ENCODE measurements at regions not wholly inside any gene's neighbourhood (a gene's known extent, or its start where the extent isn't known, plus 50 kb on each side); places are given as distances from the start of the nearest gene placed in this dataset.

DNA sequence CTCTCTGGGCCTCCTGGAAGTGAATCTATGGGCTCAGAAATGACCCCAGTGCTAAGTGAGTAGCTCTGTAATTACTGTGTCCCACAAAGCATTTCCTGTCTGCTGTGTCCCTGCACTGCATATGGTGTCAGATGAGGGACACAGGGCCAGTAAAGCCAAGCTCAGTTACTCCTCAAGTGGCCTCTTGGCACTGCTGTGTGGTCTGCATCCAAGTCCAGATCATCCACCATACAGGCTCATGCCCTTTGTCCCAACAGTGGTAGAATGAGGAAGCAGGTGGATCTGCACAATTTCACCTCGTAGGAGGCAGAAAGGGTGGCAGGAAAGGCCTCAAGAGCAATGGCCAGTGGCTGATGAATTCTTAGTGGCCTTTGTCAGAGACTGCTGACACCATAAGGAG, 146.8 kb downstream of the SOX9 start:
- Histone ChIP-seq H3K9me3 (ENCODE audit: control insufficient read depth in 4 of 4, insufficient read depth in 3 of 4, low read length in 3 of 4) (peaks cover 0 to 2% (median 0%) of the 10 kb centered on the region in 4 donors), H3K27me3 (ENCODE audit: control insufficient read depth in 3 of 3, insufficient read depth in 3 of 3, low read length in 2 of 3) (no peaks in the 10 kb centered on the region), H3K27ac (ENCODE audit: low read depth in 1 of 2, low read length in 1 of 2) (no peak overlapping the region), H3K36me3 (ENCODE audit: control insufficient read depth in 4 of 4, insufficient read depth in 4 of 4, low read length in 4 of 4) (no peaks in the 10 kb centered on the region), H3K9ac (ENCODE audit: insufficient read depth in 1 of 2, low read length in 2 of 2) (no peak overlapping the region), H3K4me3 (no peak overlapping the region), H3K4me1 (ENCODE audit: control insufficient read depth in 5 of 5, insufficient read depth in 5 of 5, low read length in 5 of 5) (peaks cover 0 to 16% (median 0%) of the 10 kb centered on the region in 5 donors)
- ATAC-seq (ENCODE audit: insufficient read depth, low FRiP score) = no peak
- TF ChIP-seq, protein P1, sequence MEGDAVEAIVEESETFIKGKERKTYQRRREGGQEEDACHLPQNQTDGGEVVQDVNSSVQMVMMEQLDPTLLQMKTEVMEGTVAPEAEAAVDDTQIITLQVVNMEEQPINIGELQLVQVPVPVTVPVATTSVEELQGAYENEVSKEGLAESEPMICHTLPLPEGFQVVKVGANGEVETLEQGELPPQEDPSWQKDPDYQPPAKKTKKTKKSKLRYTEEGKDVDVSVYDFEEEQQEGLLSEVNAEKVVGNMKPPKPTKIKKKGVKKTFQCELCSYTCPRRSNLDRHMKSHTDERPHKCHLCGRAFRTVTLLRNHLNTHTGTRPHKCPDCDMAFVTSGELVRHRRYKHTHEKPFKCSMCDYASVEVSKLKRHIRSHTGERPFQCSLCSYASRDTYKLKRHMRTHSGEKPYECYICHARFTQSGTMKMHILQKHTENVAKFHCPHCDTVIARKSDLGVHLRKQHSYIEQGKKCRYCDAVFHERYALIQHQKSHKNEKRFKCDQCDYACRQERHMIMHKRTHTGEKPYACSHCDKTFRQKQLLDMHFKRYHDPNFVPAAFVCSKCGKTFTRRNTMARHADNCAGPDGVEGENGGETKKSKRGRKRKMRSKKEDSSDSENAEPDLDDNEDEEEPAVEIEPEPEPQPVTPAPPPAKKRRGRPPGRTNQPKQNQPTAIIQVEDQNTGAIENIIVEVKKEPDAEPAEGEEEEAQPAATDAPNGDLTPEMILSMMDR (IDR thresholded peaks at IDR 0.05; ENCODE audit: control extremely low read depth, extremely low read depth) = no peak
- DNase-seq = no peak
- WGBS, 2 donors = 0 to 17% methylated on average over 1 of the region's 1 CpG

- WGBS, 2 donors = 70 to 80% methylated on average over 6 of the region's 6 CpGs
- TF ChIP-seq, protein P1 (IDR thresholded peaks at IDR 0.05; ENCODE audit: control extremely low read depth, extremely low read depth) = no peak
Observed at GRCh38 chr17:72268431-72268830, 147.6 kb downstream of the SOX9 start.

DNA sequence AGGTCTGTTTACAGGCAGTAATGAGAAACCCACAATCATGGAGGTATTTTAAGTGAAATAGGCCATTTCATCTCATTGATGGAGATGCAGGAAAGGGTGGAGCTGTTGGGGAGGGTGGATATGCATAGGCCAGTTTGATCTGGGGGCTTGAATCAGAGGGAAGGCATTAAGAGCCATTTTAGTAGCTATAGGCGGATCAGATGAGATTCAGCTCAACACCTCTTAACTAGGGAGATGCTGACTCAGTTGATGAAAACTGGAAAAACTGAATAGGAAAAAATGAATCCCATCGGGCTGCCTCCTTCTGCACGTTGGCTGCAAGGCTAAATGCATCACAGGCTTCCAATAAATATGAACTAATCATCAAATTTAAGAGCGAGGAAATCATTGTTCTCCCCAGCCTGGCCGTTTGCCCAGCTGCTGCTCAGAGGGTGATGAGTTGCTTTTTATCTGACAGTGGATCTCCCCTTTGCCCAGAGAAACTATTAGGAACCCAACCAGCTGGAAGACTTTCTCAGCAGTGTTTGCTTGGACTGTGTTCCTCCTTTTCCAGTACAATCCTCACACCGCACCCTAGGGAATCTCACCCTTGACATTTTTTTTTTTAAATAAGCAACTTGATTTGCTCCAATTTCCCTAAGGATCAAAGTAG, 149.6 kb downstream of the SOX9 start:
- Histone ChIP-seq H3K36me3 (ENCODE audit: control insufficient read depth in 4 of 4, insufficient read depth in 4 of 4, low read length in 4 of 4) (no peaks in the 10 kb centered on the region), H3K9ac (ENCODE audit: insufficient read depth in 1 of 2, low read length in 2 of 2) (no peak overlapping the region), H3K9me3 (ENCODE audit: control insufficient read depth in 4 of 4, insufficient read depth in 3 of 4, low read length in 3 of 4) (peaks cover 0 to 1% (median 0%) of the 10 kb centered on the region in 4 donors), H3K4me1 (ENCODE audit: control insufficient read depth in 5 of 5, insufficient read depth in 5 of 5, low read length in 5 of 5) (peaks cover 0 to 16% (median 0%) of the 10 kb centered on the region in 5 donors), H3K27me3 (ENCODE audit: control insufficient read depth in 3 of 3, insufficient read depth in 3 of 3, low read length in 2 of 3) (no peaks in the 10 kb centered on the region), H3K4me3 (no peak overlapping the region), H3K27ac (ENCODE audit: low read depth in 1 of 2, low read length in 1 of 2) (no peak overlapping the region)
- 60 to 74% methylated on average over 6 of the region's 6 CpGs for WGBS, 2 donors
- TF ChIP-seq, protein P1 (IDR thresholded peaks at IDR 0.05; ENCODE audit: control extremely low read depth, extremely low read depth) = no peak
- DNase-seq = peak; percentile 29 to 71 (median 46)
- ATAC-seq (ENCODE audit: insufficient read depth, low FRiP score) = no peak

More at GRCh38 chr17:72268431-72268830, 147.6 kb downstream of the SOX9 start:
- ATAC-seq (ENCODE audit: insufficient read depth, low FRiP score) (no peak), DNase-seq (no peak)
- Histone ChIP-seq H3K27me3 (ENCODE audit: control insufficient read depth in 3 of 3, insufficient read depth in 3 of 3, low read length in 2 of 3) (no peaks in the 10 kb centered on the region), H3K9me3 (ENCODE audit: control insufficient read depth in 4 of 4, insufficient read depth in 3 of 4, low read length in 3 of 4) (no peaks in the 10 kb centered on the region), H3K9ac (ENCODE audit: insufficient read depth in 1 of 2, low read length in 2 of 2) (no peak overlapping the region), H3K36me3 (ENCODE audit: control insufficient read depth in 4 of 4, insufficient read depth in 4 of 4, low read length in 4 of 4) (no peaks in the 10 kb centered on the region), H3K4me1 (ENCODE audit: control insufficient read depth in 5 of 5, insufficient read depth in 5 of 5, low read length in 5 of 5) (peaks cover 0 to 16% (median 0%) of the 10 kb centered on the region in 5 donors), H3K27ac (ENCODE audit: low read depth in 1 of 2, low read length in 1 of 2) (no peak overlapping the region), H3K4me3 (no peak overlapping the region)
